Activated naive CD8-positive, alpha-beta T cell treated with anti-CD3 and anti-CD28 coated beads, Interleukin-2, amount 10 ng/mL, durations not matched to agents 7 days and 5 days (primary cell): ENCODE measurements at regions not wholly inside any gene's neighbourhood (a gene's known extent, or its start where the extent isn't known, plus 50 kb on each side); places are given as distances from the start of the nearest gene placed in this dataset.
"Not testable (repeated sequence)": the region's sequence is repeated elsewhere in the genome, so short reads cannot be mapped to it uniquely, and the experiment has no call there.

ENCODE experiments used
- ATAC-seq: fragments of 150-1000 bp; cut with Tn5 transposase; one replicate; pipeline ENCODE4 v1.10.0; 2021; ENCODE audit warnings: low read depth, moderate library complexity
- POLR2A ChIA-PET: fragments of 350-600 bp; sonication (Branson Sonifier 250); formaldehyde crosslinking; loops from one replicate; lab custom pipeline; 2021; ENCODE audit warnings: antibody characterized with exemption; lab: Charles Lee
- DNase-seq: peaks from one replicate; pipeline ENCODE4 v3.0.0; 2021
- H3K27ac Mint-ChIP-seq: one replicate; pipeline ENCODE4 v1.8.0; 2022; ENCODE audit warnings: mild to moderate bottlenecking, mixed read lengths
- H3K27me3 Mint-ChIP-seq: one replicate; pipeline ENCODE4 v1.8.0; 2022; ENCODE audit warnings: mild to moderate bottlenecking, moderate library complexity, mixed read lengths
- H3K36me3 Mint-ChIP-seq: one replicate; pipeline ENCODE4 v1.8.0; 2021; ENCODE audit warnings: mild to moderate bottlenecking, mixed read lengths
- H3K4me1 Mint-ChIP-seq: one replicate; pipeline ENCODE4 v1.8.0; 2021; ENCODE audit warnings: mixed read lengths
- H3K4me3 Mint-ChIP-seq: one replicate; pipeline ENCODE4 v1.8.0; 2022; ENCODE audit warnings: mild to moderate bottlenecking, moderate library complexity, mixed read lengths
- H3K9me3 Mint-ChIP-seq: one replicate; pipeline ENCODE4 v1.8.0; 2021; ENCODE audit warnings: mixed read lengths

DNA sequence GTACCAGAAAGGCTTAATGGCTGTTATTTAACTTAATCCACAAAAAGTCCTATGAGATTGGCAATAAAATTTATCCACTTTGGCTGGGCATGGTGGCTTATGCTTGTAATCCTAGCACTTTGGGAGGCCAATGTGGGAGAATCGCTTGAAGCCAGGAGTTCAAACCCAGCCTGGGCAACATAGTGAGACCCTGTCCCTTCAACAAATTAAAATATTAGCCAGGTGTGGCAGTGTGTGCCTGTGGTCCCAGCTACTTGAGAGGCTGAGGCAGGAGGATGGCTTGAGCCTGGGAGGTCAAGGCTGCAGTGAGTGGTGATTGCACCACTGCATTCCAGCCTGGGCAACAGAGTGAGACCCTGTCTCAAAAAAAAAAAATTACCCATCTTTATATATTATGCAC lies 193.4 kb upstream of the GATA6 start:
- H3K9me3 Mint-ChIP-seq, ATAC-seq, POLR2A ChIA-PET, H3K4me3 Mint-ChIP-seq, DNase-seq, H3K4me1 Mint-ChIP-seq, H3K36me3 Mint-ChIP-seq, H3K27ac Mint-ChIP-seq, H3K27me3 Mint-ChIP-seq: not testable (repeated sequence)

GRCh38 chr18:21978546-21979170 lies 190.7 kb upstream of the GATA6 start:
- H3K27me3 Mint-ChIP-seq: peaks cover 3% of the 10 kb centered on the region
- DNase-seq (no peak), ATAC-seq (no peak)
- no peak overlapping the region for H3K27ac Mint-ChIP-seq
- POLR2A ChIA-PET: no interaction called here
- H3K4me1 Mint-ChIP-seq: no peaks in the 10 kb centered on the region
- peaks cover 2% of the 10 kb centered on the region for H3K9me3 Mint-ChIP-seq
- H3K36me3 Mint-ChIP-seq: no peaks in the 10 kb centered on the region
- no peak overlapping the region for H3K4me3 Mint-ChIP-seq

GRCh38 chr18:21979171-21979560 lies 190.2 kb upstream of the GATA6 start:
- Mint-ChIP-seq H3K36me3 (no peaks in the 10 kb centered on the region), H3K4me1 (no peaks in the 10 kb centered on the region), H3K27ac (no peak overlapping the region), H3K27me3 (peaks cover 3% of the 10 kb centered on the region), H3K9me3 (peaks cover 2% of the 10 kb centered on the region), H3K4me3 (no peak overlapping the region)
- DNase-seq (no peak), ATAC-seq (no peak)
- POLR2A ChIA-PET: no interaction called here

GRCh38 chr18:21979759-21980158 lies 189.6 kb upstream of the GATA6 start:
- Mint-ChIP-seq H3K27ac (no peak overlapping the region), H3K36me3 (no peaks in the 10 kb centered on the region), H3K4me1 (no peaks in the 10 kb centered on the region), H3K27me3 (peaks cover 3% of the 10 kb centered on the region), H3K4me3 (no peak overlapping the region), H3K9me3 (peaks cover 2% of the 10 kb centered on the region)
- DNase-seq (no peak), ATAC-seq (no peak)
- POLR2A ChIA-PET: no interaction called here

DNA sequence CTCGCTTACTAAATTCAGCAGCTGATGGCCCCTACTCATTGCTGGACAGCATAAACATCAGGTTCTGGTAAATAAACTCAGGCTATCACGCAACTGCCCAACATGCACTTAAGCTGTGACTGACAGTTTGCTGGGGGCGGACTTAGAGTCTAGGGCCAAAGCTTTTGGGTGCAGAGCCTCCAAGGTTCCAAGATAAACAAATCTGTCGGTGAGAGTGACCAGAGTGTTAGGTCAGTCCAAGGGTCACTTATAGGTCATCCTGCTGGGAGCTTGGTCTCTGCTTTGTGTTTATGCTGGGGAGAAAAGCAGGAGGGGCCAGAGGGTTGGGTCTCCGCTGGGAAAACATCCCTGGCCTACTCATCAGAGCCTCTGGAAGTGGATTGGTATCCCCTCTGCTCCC lies 188.6 kb upstream of the GATA6 start:
- no peak for ATAC-seq
- no peak overlapping the region for H3K27ac Mint-ChIP-seq
- POLR2A ChIA-PET: no interaction called here

GRCh38 chr18:21981489-21981888 lies 187.9 kb upstream of the GATA6 start:
- ATAC-seq: not testable (repeated sequence)

More for the DNA sequence above, 188.6 kb upstream of the GATA6 start:
- Mint-ChIP-seq H3K36me3 (no peaks in the 10 kb centered on the region), H3K4me1 (no peaks in the 10 kb centered on the region), H3K27me3 (peaks cover 3% of the 10 kb centered on the region), H3K4me3 (no peak overlapping the region), H3K9me3 (peaks cover 2% of the 10 kb centered on the region)
- no peak for DNase-seq

DNA sequence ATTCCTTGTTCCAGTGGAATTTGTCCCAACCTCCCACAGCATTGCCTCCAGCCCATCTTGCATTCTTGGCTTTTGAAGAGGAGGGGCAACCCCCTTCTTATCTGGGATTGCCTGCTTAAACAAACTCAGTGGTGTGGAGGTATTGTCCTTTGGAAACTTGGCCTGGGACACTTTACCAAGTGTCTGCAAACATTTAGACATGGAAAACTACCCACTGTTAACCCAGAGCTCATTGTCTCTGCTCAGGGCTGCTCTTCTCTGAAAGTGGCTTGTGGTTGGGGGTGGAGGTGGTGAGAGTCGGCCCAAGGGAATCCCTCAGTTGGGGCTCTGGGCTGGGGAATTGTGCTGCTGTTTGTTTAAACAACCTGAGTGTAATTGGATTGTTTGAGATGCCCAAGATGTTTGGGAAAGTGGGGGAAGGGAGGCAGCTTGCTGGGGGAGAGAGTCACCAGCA lies 178.3 kb upstream of the GATA6 start:
- Mint-ChIP-seq H3K9me3 (no peaks in the 10 kb centered on the region), H3K4me1 (no peaks in the 10 kb centered on the region), H3K36me3 (no peaks in the 10 kb centered on the region), H3K4me3 (no peak overlapping the region), H3K27me3 (peaks cover 3% of the 10 kb centered on the region), H3K27ac (no peak overlapping the region)
- no peak for DNase-seq
- ATAC-seq: no peak
- POLR2A ChIA-PET: no interaction called here

More at GRCh38 chr18:21981489-21981888, 187.9 kb upstream of the GATA6 start:
- H3K4me3 Mint-ChIP-seq, H3K4me1 Mint-ChIP-seq, H3K36me3 Mint-ChIP-seq, DNase-seq, H3K27ac Mint-ChIP-seq, H3K27me3 Mint-ChIP-seq, H3K9me3 Mint-ChIP-seq, POLR2A ChIA-PET: not testable (repeated sequence)

DNA sequence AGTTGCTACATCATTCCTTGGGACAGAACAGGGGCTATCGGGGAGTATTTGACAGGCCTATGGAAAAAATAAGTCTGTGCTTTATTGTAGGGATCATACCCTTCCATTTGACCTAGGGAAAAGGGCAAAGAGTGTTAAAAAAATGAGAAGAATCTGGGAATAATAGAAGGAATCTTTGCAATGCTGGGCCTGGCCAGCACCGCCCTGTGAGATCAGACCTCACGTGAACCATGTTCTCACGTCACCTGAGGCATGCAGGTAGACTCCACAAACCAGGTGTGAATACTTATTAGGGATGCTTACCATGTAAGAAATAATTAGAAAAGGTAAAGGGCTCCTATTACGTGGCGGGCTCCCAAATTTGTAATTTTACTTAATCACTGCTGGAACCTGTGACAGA lies 177.5 kb upstream of the GATA6 start:
- no peaks in the 10 kb centered on the region for H3K4me1 Mint-ChIP-seq
- H3K4me3 Mint-ChIP-seq: no peak overlapping the region
- no peak for DNase-seq
- H3K27me3 Mint-ChIP-seq: peaks cover 3% of the 10 kb centered on the region
- no peak overlapping the region for H3K27ac Mint-ChIP-seq
- H3K9me3 Mint-ChIP-seq: no peaks in the 10 kb centered on the region
- H3K36me3 Mint-ChIP-seq: no peaks in the 10 kb centered on the region
- POLR2A ChIA-PET: no interaction called here
- no peak for ATAC-seq

- POLR2A ChIA-PET: no interaction called here
- Mint-ChIP-seq H3K9me3 (no peaks in the 10 kb centered on the region), H3K36me3 (no peaks in the 10 kb centered on the region), H3K4me3 (no peak overlapping the region), H3K27me3 (peaks cover 4% of the 10 kb centered on the region), H3K4me1 (peaks cover 4% of the 10 kb centered on the region), H3K27ac (no peak overlapping the region)
- DNase-seq: no peak
- no peak for ATAC-seq
Observed at GRCh38 chr18:21996351-21996826, 173.0 kb upstream of the GATA6 start.

DNA sequence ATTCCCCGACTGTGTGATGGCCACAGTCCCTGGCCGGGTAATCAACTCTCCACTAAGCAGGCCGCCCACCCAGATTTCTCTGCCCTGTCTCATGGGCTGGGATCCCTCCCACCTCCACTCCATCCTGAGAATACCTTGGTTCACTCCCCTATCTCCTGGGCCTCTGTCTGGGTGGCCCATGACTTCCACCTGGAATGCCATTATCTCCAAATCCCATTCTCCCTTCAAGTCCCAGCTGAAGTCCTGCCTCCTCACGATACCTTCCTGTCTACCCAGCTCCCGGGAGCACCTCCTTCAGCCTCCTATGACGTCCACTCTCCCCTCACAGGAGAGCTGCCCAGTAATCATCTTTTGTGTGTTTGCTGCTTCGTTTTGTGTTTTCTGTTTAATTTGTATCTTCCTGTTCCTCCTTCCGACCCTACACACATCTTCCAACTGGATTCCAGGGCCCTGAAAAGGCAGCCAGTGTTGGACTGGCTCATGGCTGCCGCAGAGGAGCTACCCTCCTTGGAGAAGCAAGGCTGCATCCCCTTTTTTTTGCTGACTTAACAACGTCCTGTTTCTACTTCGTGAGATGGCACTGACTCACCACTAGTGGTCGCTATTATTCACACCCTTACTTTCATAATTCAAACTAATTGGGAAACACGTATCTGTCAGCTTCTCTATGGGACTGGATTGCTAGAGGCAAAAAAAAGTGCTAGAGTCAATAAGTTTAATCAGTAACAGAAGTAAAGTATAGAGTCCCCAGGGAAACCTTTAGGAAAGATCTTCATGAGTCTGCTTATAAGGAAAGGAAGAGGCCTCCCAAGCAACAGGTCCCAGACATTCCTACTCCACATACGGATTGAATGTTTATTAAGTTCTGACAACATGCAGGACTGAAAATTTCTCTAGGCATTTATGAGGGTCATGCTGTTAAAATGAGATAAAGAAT lies 171.9 kb upstream of the GATA6 start:
- no peak overlapping the region for H3K4me3 Mint-ChIP-seq
- H3K27ac Mint-ChIP-seq: no peak overlapping the region
- POLR2A ChIA-PET: no interaction called here
- DNase-seq: no peak
- peaks cover 4% of the 10 kb centered on the region for H3K4me1 Mint-ChIP-seq
- peaks cover 4% of the 10 kb centered on the region for H3K27me3 Mint-ChIP-seq
- H3K36me3 Mint-ChIP-seq: no peaks in the 10 kb centered on the region
- no peaks in the 10 kb centered on the region for H3K9me3 Mint-ChIP-seq
- no peak for ATAC-seq

GRCh38 chr18:21998486-21998885 lies 170.9 kb upstream of the GATA6 start:
- no peak overlapping the region for H3K27ac Mint-ChIP-seq
- peaks cover 4% of the 10 kb centered on the region for H3K4me1 Mint-ChIP-seq
- no peak for DNase-seq
- H3K9me3 Mint-ChIP-seq: no peaks in the 10 kb centered on the region
- no peak for ATAC-seq
- peaks cover 4% of the 10 kb centered on the region for H3K27me3 Mint-ChIP-seq
- no peak overlapping the region for H3K4me3 Mint-ChIP-seq
- POLR2A ChIA-PET: no interaction called here
- no peaks in the 10 kb centered on the region for H3K36me3 Mint-ChIP-seq

- Mint-ChIP-seq H3K9me3 (no peaks in the 10 kb centered on the region), H3K4me1 (peaks cover 4% of the 10 kb centered on the region), H3K27ac (no peak overlapping the region), H3K4me3 (no peak overlapping the region), H3K36me3 (no peaks in the 10 kb centered on the region), H3K27me3 (peaks cover 4% of the 10 kb centered on the region)
- ATAC-seq (no peak), DNase-seq (no peak)
- POLR2A ChIA-PET: no interaction called here
Observed at GRCh38 chr18:22001912-22002487, 167.4 kb upstream of the GATA6 start.

DNA sequence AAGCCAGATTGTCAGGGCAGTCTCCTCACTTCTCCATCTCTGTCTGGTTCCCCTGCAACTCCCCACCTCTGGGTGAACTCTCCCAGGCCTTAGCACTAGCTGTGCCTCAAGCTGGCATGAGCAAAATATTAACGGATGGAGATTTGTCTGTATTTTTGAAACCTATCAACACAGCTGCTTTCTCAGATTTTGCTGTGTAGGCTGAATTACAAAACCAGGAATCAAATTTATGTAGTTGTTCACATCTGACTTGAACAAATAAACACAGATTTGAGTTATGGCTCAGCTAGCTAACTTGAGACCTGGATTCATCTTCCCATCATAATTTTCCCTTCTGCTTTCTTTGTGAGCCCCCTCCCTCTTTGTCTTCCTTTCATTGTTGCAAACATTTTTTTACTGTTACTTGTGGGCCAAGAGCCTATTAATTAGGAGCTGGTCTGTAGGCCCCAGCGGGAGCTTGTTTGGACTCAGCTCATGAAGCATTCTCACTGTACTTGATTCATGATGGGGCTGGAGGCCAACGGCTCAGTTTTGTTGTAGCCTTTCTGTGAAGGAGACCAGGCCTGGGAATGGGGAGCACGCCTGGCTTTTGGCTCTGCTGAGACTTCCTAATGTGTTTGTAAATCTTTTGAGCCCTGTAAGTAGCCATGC lies 164.1 kb upstream of the GATA6 start:
- DNase-seq (no peak), ATAC-seq (no peak)
- no peaks in the 10 kb centered on the region for H3K36me3 Mint-ChIP-seq
- peaks cover 2% of the 10 kb centered on the region for H3K9me3 Mint-ChIP-seq
- H3K27me3 Mint-ChIP-seq: no peaks in the 10 kb centered on the region
- POLR2A ChIA-PET: no interaction called here
- no peak overlapping the region for H3K27ac Mint-ChIP-seq
- no peak overlapping the region for H3K4me3 Mint-ChIP-seq
- H3K4me1 Mint-ChIP-seq: no peaks in the 10 kb centered on the region
